Ishikawa (cell line): ENCODE measurements at regions not wholly inside any gene's neighbourhood (a gene's known extent, or its start where the extent isn't known, plus 50 kb on each side); places are given as distances from the start of the nearest gene placed in this dataset.

Experiments used
- CEBPB ChIP-seq: IDR thresholded peaks from 2 replicates; pipeline ENCODE4 v1.6.1; 2012
- CREB1 ChIP-seq: IDR thresholded peaks from 2 replicates; pipeline ENCODE4 v1.6.1; 2012; ENCODE audit warnings: low read depth
- EGR1 ChIP-seq: IDR thresholded peaks from 2 replicates; pipeline ENCODE4 v1.6.1; 2012
- EP300 ChIP-seq: IDR thresholded peaks from 2 replicates; pipeline ENCODE4 v1.6.1; 2012; ENCODE audit warnings: borderline replicate concordance
- FOXM1 ChIP-seq: IDR thresholded peaks from 2 replicates; pipeline ENCODE4 v1.6.1; 2012; ENCODE audit warnings: low read depth, borderline replicate concordance
- MAX ChIP-seq: IDR thresholded peaks from 2 replicates; pipeline ENCODE4 v1.6.1; 2012
- NFIC ChIP-seq: IDR thresholded peaks from 2 replicates; pipeline ENCODE4 v1.6.1; 2012
- RAD21 ChIP-seq: IDR thresholded peaks from 2 replicates; pipeline ENCODE4 v1.6.1; 2012; ENCODE audit warnings: low read depth
- REST ChIP-seq: IDR thresholded peaks from 2 replicates; pipeline ENCODE4 v1.6.1; 2012; ENCODE audit warnings: low read depth, mild to moderate bottlenecking
- TAF1 ChIP-seq: IDR thresholded peaks from 2 replicates; pipeline ENCODE4 v1.6.1; 2012; ENCODE audit warnings: low read depth, mild to moderate bottlenecking
- TCF12 ChIP-seq: IDR thresholded peaks from 2 replicates; pipeline ENCODE4 v1.6.1; 2012; ENCODE audit warnings: low read depth
- TEAD4 ChIP-seq: IDR thresholded peaks from 2 replicates; pipeline ENCODE4 v1.6.1; 2012
- USF1 ChIP-seq: IDR thresholded peaks from 2 replicates; pipeline ENCODE4 v1.6.1; 2012
- YY1 ChIP-seq: IDR thresholded peaks from 2 replicates; pipeline ENCODE4 v1.6.1; 2012; ENCODE audit warnings: low read depth
- ZBTB7A ChIP-seq: IDR thresholded peaks from 2 replicates; pipeline ENCODE4 v1.6.1; 2012; ENCODE audit warnings: low read depth

GRCh38 chr9:65435464-65435863, 150.5 kb upstream of the FOXD4L5 start:
- TF ChIP-seq EP300 (no peak), CREB1 (no peak), TEAD4 (no peak), TCF12 (no peak), REST (no peak), ZBTB7A (no peak), YY1 (no peak), EGR1 (no peak), TAF1 (no peak)

- TF ChIP-seq NFIC (no peak), CREB1 (no peak), TCF12 (no peak), ZBTB7A (no peak), USF1 (no peak), YY1 (no peak), REST (no peak), MAX (no peak), TEAD4 (no peak), EGR1 (no peak), RAD21 (no peak), FOXM1 (no peak)
These were observed 147.8 kb upstream of the FOXD4L5 start for GRCh38 chr9:65432722-65433323.

GRCh38 chr9:65432051-65432450, 147.0 kb upstream of the FOXD4L5 start:
- TF ChIP-seq USF1 (no peak), NFIC (no peak), EGR1 (no peak), TEAD4 (no peak), REST (no peak), YY1 (no peak), TCF12 (no peak), CEBPB (no peak), CREB1 (no peak), EP300 (no peak)

- TF ChIP-seq REST (no peak), CEBPB (no peak), USF1 (no peak)
These were observed 145.2 kb upstream of the FOXD4L5 start for GRCh38 chr9:65430221-65430620.
